NCI-H510A (cell line): ENCODE measurements at regions not wholly inside any gene's neighbourhood (a gene's known extent, or its start where the extent isn't known, plus 50 kb on each side); places are given as distances from the start of the nearest gene placed in this dataset.
"Not testable (repeated sequence)": the region's sequence is repeated elsewhere in the genome, so short reads cannot be mapped to it uniquely, and the experiment has no call there.

Source experiments
- DNase-seq: peaks from one replicate; lab custom pipeline; 2025; lab: John Stamatoyannopoulos, UW

GRCh38 chr13:74289107-74289506 is 154.9 kb upstream of the KLF12 start:
- DNase-seq, result no peak

DNA sequence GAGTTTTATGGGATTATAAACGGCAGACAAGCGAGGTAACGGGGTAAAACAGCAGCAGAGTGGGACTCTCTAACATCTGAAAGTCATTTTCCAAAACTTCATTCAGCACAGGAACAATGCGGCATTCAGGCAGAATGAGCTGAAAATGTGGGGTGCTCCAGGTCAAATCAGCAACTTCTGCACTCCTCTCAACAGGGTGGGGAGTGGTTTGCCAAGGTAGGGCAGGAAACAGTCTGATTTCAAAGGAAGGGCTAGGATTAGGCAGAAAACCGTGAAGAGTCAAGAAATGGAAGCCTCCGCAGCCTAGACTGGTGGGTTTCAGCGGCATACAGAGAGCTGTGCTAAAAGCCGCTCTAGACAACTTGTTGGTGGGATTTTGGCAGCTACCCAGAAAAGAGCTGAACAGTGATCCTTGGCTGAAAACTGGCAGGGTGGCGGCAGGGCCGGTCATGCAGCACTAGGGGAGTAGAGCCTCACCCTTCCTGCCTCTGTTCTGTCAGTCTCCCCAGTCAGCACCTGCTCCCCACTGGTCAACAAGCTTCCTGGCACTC is 154.2 kb upstream of the KLF12 start:
- no peak for DNase-seq

DNA sequence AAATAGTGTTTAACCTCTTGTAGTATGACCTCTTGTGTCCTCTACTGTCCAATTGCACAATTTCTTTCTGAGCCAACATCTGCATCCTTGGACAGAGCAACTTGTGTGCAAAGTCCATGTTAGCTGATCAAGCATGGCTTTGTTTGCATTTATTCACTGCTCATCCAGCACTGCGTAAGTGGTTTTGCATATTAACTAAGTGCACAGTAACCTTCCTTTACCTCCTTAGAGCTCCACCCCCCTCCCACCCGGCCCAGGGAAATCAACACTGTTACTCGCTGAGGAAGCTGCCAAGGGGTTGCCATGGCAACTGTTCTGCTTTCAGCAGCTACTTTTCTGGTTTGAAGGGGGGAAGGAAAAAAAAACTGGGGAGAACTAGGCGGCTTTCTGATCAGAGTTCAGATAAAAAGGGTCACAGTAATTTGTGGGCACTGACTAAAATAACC is 153.5 kb upstream of the KLF12 start:
- no peak for DNase-seq

- no peak for DNase-seq
Measured at GRCh38 chr13:74280795-74281490, 146.7 kb upstream of the KLF12 start.

GRCh38 chr13:74280093-74280794 is 146.0 kb upstream of the KLF12 start:
- DNase-seq, result no peak

GRCh38 chr13:74278901-74279300 is 144.7 kb upstream of the KLF12 start:
- no peak for DNase-seq

DNA sequence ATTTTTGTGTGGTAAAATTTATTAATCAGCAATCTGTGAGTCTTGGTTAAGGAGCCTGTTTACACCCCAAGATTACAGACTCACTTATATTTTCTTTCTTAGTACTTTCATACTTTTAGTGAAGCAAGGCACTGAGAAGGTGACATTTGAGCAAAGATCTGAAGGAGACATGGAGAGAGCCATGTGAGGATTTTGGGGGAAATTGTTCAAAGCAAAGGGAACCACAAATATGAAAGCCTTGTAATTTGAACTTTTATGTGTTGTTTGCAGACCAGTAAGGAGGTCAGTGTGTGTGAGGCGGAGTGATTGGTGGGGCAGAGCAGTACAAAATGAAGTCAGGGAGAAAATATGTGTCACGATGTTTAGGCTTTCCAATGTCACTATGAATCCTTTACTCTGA is 140.7 kb upstream of the KLF12 start:
- no peak for DNase-seq

GRCh38 chr13:74273581-74273980 is 139.4 kb upstream of the KLF12 start:
- no peak for DNase-seq

DNA sequence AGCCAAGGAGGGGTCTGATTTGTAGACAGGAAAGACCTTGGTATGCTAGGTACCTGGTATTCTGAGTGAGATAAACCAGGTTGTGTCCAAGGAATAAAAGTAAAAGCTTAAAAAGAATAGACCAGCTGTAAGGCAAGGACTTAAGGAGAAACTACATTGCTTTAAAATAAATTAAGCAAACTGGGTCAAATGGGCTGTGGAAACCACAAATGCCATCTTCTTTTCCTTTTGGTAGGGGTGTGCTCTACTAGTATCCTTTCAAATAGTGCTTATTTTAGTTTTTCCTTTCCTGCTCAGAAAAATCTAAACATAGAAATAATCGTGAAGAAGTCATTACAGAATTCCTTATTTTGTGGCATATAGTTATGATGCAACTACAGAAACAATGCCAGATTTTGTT is 138.6 kb upstream of the KLF12 start:
- no peak for DNase-seq

- no peak for DNase-seq
Measured at GRCh38 chr13:74270018-74270417, 135.8 kb upstream of the KLF12 start.

DNA sequence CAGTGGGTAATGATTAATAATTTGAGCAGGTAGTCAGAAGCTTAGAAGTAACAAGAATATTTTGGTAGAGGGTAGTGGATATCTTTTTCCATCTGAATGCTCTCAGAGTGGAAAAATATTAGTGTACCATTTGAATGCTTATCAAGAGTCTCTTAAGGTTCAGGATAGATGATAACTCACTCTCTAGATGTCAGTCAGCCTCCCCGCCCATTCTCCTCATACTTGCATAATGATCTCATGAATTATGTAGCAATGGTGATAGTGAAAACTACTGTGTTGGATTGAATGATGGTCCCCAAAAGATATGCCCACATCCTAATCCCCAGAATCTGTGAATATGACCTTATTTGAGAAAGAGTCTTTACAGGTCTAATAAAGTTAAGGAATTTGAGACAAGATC is 132.7 kb upstream of the KLF12 start:
- DNase-seq, result no peak

DNA sequence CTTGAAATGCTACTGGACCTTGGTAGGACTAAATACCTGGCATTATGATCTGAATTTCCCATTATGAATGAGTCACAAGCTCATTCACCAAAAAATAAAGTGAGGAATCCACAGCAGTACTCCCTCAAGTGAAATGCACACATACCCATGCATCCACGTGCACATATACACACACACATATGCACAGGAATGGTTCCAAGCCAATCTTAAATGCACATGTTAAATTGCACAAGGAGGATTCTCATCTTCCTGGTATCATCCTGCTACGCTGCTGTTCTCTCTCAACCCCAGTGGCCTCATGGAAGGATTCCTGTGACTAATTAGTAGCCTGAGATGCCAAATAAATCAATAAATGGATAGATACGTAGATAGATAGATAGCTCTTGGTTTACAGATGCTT is 132.1 kb upstream of the KLF12 start:
- no peak for DNase-seq

- DNase-seq, result no peak
Measured at GRCh38 chr13:74264333-74264732, 130.1 kb upstream of the KLF12 start.

DNA sequence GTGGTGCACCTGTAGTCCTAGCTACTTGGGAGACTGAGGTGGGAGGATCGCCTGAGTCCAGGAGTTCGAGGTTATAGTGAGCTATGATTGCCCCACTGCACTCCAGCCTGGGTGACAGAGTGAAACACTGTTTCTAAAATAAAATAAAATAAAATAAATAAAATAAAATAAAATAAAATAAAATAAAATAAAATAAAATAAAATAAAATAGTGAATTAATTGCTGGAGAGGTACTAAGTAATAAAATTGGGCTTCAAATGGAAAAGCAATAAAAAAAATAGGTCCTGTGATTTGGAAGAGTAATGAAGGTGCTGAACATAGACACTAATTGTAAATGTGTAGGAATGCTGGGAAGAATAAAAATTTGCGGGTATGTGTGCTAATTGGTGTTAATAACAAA is 126.2 kb upstream of the KLF12 start:
- DNase-seq, result not testable (repeated sequence)

- no peak for DNase-seq
Measured at GRCh38 chr13:74259641-74260040, 125.4 kb upstream of the KLF12 start.

GRCh38 chr13:74258961-74259360 is 124.8 kb upstream of the KLF12 start:
- no peak for DNase-seq

GRCh38 chr13:74256969-74257368 is 122.8 kb upstream of the KLF12 start:
- no peak for DNase-seq

DNA sequence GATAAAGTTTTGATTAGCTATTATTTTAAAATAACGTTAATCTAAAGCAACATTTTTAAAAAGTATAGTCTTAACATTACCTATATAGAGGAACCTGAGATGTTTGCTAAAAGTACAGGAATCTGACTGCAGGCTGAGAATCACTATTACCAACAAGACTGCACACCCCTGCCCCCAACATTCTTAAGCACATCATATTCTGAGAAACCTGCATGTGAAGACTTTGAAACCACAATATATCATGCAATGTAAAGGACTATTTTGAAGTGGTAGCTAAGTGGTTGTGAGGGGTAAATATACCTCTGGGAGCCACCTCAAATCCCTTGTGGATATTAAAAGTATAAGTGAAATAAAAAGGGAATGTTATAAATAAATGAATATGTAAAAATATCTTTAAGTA is 119.0 kb upstream of the KLF12 start:
- DNase-seq, result no peak

DNA sequence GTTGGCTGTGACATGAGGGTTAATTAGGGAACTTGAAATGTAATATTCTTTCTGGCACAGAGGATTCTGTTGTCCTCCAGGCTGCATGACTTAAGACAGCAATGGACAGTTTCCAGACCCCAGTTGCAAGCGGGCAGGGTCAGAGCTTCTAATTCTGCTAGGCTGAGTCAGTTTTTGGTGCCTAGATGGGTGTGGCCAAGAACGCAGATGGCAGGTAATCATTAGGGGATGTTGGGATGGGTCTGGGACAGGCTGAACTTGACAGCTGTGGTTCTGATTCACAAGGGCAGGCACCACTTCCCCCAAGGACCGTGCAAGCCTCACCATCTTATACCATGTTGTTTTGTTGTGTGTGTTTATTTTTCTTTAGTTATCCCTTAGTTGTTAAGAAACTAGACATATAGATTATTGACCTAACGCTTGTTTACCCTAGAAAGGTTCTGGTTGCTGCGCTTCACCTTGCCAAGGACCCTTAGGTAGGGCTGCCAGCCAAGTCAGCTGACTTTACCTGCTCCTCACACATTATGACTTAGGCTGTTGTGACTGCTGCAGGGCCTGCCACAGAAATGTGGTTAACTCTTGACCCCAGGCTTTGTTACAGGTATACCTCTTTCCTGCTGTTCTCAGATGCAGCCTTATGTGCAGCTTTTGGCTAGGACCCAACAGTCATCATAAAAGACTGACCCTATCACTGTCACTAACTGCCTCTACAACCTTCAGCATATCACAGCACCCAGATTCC is 117.7 kb upstream of the KLF12 start:
- no peak for DNase-seq

- DNase-seq, result no peak
Measured at GRCh38 chr13:74250738-74251190, 116.6 kb upstream of the KLF12 start.

DNA sequence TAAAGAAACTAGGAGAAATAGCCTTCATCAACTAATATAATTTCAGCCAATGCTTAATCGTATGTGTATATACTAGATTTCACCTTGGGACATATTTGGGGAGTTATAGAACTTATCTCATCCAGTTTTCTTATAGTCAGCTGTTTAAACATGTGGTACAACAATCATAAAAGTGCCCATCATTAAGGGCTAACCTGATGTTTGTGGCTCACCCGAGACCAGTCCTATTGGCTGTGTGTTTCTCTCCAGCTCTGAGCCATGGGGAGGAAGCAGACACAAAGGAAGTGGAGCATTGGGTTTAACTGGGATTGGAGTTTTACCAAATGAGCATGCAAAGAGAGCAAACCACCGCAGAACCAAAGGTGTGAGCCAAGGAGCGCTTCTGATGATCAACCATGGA is 114.3 kb upstream of the KLF12 start:
- no peak for DNase-seq

DNA sequence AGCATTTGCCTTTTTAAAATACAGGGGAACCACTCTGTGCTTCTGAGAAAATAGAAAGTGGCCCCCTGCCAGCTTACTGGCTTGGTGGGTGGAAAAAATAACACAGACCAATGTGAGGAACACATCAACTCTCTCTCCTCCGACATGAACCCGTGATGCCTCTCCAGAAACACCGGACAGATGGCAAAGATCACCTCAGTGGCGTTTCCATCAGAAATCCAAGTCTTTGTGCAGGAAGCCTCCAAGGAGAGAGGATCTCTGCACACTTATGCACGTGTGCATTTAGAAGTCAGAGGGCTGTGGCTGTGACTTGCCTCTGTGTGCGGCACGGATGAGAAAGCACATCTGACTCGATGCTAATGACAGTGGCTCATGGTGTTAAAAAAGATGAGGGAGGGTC is 112.3 kb upstream of the KLF12 start:
- no peak for DNase-seq
